Testis (tissue), 2 donors: ENCODE measurements at regions not wholly inside any gene's neighbourhood (a gene's known extent, or its start where the extent isn't known, plus 50 kb on each side); places are given as distances from the start of the nearest gene placed in this dataset.

Experiments used
- POLR2A ChIP-seq: fragments of 450-650 bp; IDR thresholded peaks from one replicate; pipeline ENCODE4 v1.6.1; 2017; ENCODE audit warnings: antibody characterized with exemption, mild to moderate bottlenecking, moderate library complexity
- TF ChIP-seq, protein P1 (sequence below), 3 experiments: fragments of 450-650 bp in 2 of 3; fragments of 200-600 bp in 1 of 3; sonication (generic) in 1 of 3; IDR thresholded peaks; one replicate each; pipeline ENCODE4 v1.5.1; 2016 to 2019; ENCODE audit warnings: antibody characterized with exemption in 3 of 3, mild to moderate bottlenecking in 2 of 3, moderate library complexity in 1 of 3

DNA sequence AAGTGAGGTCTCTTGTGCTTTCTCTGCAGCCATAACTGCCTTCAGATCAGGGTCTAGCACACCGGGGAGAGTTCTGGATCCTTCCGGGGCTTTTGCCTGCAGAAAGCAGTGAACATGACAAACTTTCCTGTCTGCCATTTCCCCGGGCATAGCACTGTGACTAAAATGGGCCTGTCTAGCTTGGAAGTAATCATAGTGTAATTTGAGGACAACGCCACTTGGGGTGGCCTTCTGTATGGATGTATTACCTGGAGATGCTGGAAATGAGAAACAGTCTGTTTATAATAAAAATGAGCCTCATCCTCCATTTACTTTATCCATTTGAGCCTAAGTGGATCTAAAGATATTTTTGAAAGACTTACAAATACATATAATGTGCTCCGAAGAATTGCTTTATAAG, 453.7 kb downstream of the VRK1 start:
- TF ChIP-seq, protein P1, sequence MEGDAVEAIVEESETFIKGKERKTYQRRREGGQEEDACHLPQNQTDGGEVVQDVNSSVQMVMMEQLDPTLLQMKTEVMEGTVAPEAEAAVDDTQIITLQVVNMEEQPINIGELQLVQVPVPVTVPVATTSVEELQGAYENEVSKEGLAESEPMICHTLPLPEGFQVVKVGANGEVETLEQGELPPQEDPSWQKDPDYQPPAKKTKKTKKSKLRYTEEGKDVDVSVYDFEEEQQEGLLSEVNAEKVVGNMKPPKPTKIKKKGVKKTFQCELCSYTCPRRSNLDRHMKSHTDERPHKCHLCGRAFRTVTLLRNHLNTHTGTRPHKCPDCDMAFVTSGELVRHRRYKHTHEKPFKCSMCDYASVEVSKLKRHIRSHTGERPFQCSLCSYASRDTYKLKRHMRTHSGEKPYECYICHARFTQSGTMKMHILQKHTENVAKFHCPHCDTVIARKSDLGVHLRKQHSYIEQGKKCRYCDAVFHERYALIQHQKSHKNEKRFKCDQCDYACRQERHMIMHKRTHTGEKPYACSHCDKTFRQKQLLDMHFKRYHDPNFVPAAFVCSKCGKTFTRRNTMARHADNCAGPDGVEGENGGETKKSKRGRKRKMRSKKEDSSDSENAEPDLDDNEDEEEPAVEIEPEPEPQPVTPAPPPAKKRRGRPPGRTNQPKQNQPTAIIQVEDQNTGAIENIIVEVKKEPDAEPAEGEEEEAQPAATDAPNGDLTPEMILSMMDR (IDR thresholded peaks at IDR 0.05): no peak
- no peak for TF ChIP-seq POLR2A
